DMS53 treated with DMSO at 0.1 percent for 48 hours (cell line): ENCODE measurements at regions not wholly inside any gene's neighbourhood (a gene's known extent, or its start where the extent isn't known, plus 50 kb on each side); places are given as distances from the start of the nearest gene placed in this dataset.

Experiments used
- DNase-seq: peaks from one replicate; lab custom pipeline; 2025; ENCODE audit not compliant: unreplicated experiment; lab: John Stamatoyannopoulos, UW

DNA sequence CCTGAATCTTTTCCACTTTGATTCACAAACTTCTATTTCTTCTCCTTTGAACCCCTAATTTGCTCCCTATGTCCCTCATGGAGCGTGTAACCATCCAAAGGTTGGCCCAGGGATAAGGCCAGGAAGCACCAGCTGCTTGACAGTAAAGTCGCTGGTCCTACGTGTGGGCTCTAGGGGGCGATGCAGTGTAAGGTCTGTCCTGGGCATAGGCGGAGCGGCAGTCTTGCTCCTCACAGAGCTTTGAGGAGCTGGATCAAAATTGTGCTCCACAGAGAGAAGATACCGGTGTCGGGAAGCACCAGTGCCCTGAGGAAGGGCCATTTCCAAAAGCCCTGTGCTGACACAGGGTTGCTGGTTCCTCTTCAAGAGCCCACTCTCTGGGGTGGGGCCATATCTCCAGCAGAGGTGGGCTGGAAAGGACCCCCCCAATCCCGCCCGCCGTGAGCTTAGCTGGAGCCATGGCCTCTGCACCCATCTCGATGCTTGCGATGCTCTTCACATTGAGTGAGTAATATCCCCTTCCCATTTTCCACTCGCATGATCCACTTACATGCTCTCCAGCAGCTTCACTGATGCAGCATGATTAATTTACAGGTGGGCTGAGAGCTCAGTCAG, 49.9 kb upstream of the OR4E1 start:
- DNase-seq, result peak; percentile 3
